HEK293T (cell line): ENCODE measurements at regions not wholly inside any gene's neighbourhood (a gene's known extent, or its start where the extent isn't known, plus 50 kb on each side); places are given as distances from the start of the nearest gene placed in this dataset.

ENCODE experiments used
- CTBP1 ChIP-seq: fragments of 450-650 bp; IDR thresholded peaks from 2 replicates; pipeline ENCODE4 v1.6.1; 2016; ENCODE audit warnings: borderline replicate concordance
- HDGF ChIP-seq: fragments of 450-650 bp; IDR thresholded peaks from 2 replicates; pipeline ENCODE4 v1.6.1; 2017; ENCODE audit warnings: antibody characterized with exemption, borderline replicate concordance
- LEF1 ChIP-seq: fragments of 450-650 bp; IDR thresholded peaks from 2 replicates; pipeline ENCODE4 v1.6.1; 2017; ENCODE audit warnings: mild to moderate bottlenecking, borderline replicate concordance
- SP1 ChIP-seq: fragments of 450-650 bp; IDR thresholded peaks from 2 replicates; pipeline ENCODE4 v1.6.1; 2017
- SUZ12 ChIP-seq: fragments of 450-650 bp; IDR thresholded peaks from 2 replicates; pipeline ENCODE4 v1.6.1; 2016; ENCODE audit warnings: mild to moderate bottlenecking

DNA sequence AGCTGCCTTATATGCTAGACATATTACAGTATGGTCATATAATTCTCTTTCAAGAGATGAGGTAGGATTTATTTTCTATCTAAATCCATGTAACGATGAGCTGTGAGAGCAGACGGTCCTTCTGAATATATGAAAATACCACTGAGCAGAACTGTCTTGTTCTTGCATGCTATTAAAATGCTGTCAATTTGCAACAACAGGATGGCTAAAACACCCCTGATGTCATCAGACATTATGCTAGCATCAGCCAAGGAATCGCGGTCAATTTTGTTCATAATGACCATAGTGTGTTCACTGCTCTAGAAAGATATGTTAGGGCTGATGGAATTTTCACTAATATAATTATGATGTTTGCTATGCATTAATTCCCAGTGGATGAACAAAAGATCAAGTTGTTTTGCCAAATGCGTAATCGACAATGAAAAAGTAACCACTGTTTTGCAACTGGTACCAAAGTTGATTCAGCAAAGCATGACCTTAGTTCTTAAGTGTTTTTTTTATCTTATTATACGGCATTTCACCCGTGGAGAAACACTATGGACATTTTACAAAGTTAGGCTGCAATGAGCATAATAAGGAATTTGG, 765.4 kb upstream of the NR2F2 start:
- TF ChIP-seq SUZ12 (no peak), SP1 (no peak), HDGF (no peak), LEF1 (no peak), CTBP1 (no peak)
